ENCODE measurements at regions not wholly inside any gene's neighbourhood (a gene's known extent, or its start where the extent isn't known, plus 50 kb on each side); places are given as distances from the start of the nearest gene placed in this dataset.
"Not testable (repeated sequence)": the region's sequence is repeated elsewhere in the genome, so short reads cannot be mapped to it uniquely, and the experiment has no call there.

GRCh38 chr3:30527186-30527585 is 79.2 kb upstream of the TGFBR2 start:
- ChIA-PET CTCF (no interaction called here), POLR2A (no interaction called here)
- DNase-seq = no peak
- H3K4me3 Mint-ChIP-seq = no peak overlapping the region
- H3K27ac Mint-ChIP-seq = no peak overlapping the region
- peaks cover 1% of the 10 kb centered on the region for H3K27me3 Mint-ChIP-seq
- no peaks in the 10 kb centered on the region for H3K9me3 Mint-ChIP-seq
- peaks cover 9% of the 10 kb centered on the region for H3K4me1 Mint-ChIP-seq (ENCODE audit: low read depth)
- H3K36me3 Mint-ChIP-seq = no peaks in the 10 kb centered on the region
- intact Hi-C loops (cut with micrococcal nuclease) = no loop called here

GRCh38 chr3:30527720-30528119 is 78.7 kb upstream of the TGFBR2 start:
- intact Hi-C loops (cut with micrococcal nuclease) = no loop called here

GRCh38 chr3:30530084-30530483 is 76.3 kb upstream of the TGFBR2 start:
- intact Hi-C loops (cut with micrococcal nuclease) = no loop called here
- no peaks in the 10 kb centered on the region for H3K36me3 Mint-ChIP-seq
- CTCF ChIA-PET = no interaction called here
- POLR2A ChIA-PET = no interaction called here
- no peak overlapping the region for H3K27ac Mint-ChIP-seq
- H3K9me3 Mint-ChIP-seq = no peaks in the 10 kb centered on the region
- H3K4me1 Mint-ChIP-seq (ENCODE audit: low read depth) = no peaks in the 10 kb centered on the region
- no peak overlapping the region for H3K4me3 Mint-ChIP-seq
- H3K27me3 Mint-ChIP-seq = peaks cover 1% of the 10 kb centered on the region
- DNase-seq = no peak

More at GRCh38 chr3:30527720-30528119, 78.7 kb upstream of the TGFBR2 start:
- Mint-ChIP-seq H3K36me3 (no peaks in the 10 kb centered on the region), H3K4me3 (no peak overlapping the region), H3K4me1 (ENCODE audit: low read depth) (peaks cover 9% of the 10 kb centered on the region), H3K27me3 (peaks cover 1% of the 10 kb centered on the region), H3K9me3 (no peaks in the 10 kb centered on the region), H3K27ac (no peak overlapping the region)
- ChIA-PET CTCF (no interaction called here), POLR2A (no interaction called here)
- no peak for DNase-seq

GRCh38 chr3:30531017-30531570 is 75.3 kb upstream of the TGFBR2 start:
- intact Hi-C loops (cut with micrococcal nuclease) = no loop called here
- Mint-ChIP-seq H3K4me3 (no peak overlapping the region), H3K36me3 (no peaks in the 10 kb centered on the region), H3K27ac (no peak overlapping the region), H3K27me3 (peaks cover 1% of the 10 kb centered on the region), H3K4me1 (ENCODE audit: low read depth) (no peaks in the 10 kb centered on the region), H3K9me3 (no peaks in the 10 kb centered on the region)
- ChIA-PET CTCF (no interaction called here), POLR2A (no interaction called here)
- DNase-seq = no peak

- POLR2A ChIA-PET = no interaction called here
- DNase-seq = no peak
- no peaks in the 10 kb centered on the region for H3K9me3 Mint-ChIP-seq
- intact Hi-C loops (cut with micrococcal nuclease) = no loop called here
- no peak overlapping the region for H3K27ac Mint-ChIP-seq
- H3K4me1 Mint-ChIP-seq (ENCODE audit: low read depth) = no peaks in the 10 kb centered on the region
- H3K27me3 Mint-ChIP-seq = no peaks in the 10 kb centered on the region
- CTCF ChIA-PET = no interaction called here
- peaks cover 1% of the 10 kb centered on the region for H3K36me3 Mint-ChIP-seq
- H3K4me3 Mint-ChIP-seq = no peak overlapping the region
These were observed 70.9 kb upstream of the TGFBR2 start for GRCh38 chr3:30535525-30535924.

- ChIA-PET CTCF (interaction anchor here (0.8 kb wide), 1 partner anchor 155 kb away, joined by 3 read pairs; no protein-coding TSS in a partner anchor), POLR2A (no interaction called here)
- H3K27me3 Mint-ChIP-seq = no peaks in the 10 kb centered on the region
- no peaks in the 10 kb centered on the region for H3K9me3 Mint-ChIP-seq
- intact Hi-C loops (cut with micrococcal nuclease) = no loop called here
- H3K27ac Mint-ChIP-seq = no peak overlapping the region
- no peak for DNase-seq
- H3K4me3 Mint-ChIP-seq = no peak overlapping the region
- H3K36me3 Mint-ChIP-seq = peaks cover 1% of the 10 kb centered on the region
- no peaks in the 10 kb centered on the region for H3K4me1 Mint-ChIP-seq (ENCODE audit: low read depth)
These were observed 67.6 kb upstream of the TGFBR2 start for GRCh38 chr3:30538791-30539190.

- POLR2A ChIA-PET = no interaction called here
- no peak overlapping the region for H3K4me3 Mint-ChIP-seq
- peaks cover 1% of the 10 kb centered on the region for H3K36me3 Mint-ChIP-seq
These were observed 67.2 kb upstream of the TGFBR2 start for GRCh38 chr3:30539206-30539605.

GRCh38 chr3:30539772-30540171 is 66.6 kb upstream of the TGFBR2 start:
- POLR2A ChIA-PET = no interaction called here
- Mint-ChIP-seq H3K9me3 (no peaks in the 10 kb centered on the region), H3K27me3 (no peaks in the 10 kb centered on the region), H3K27ac (no peak overlapping the region), H3K4me1 (ENCODE audit: low read depth) (peaks cover 3% of the 10 kb centered on the region), H3K36me3 (peaks cover 1% of the 10 kb centered on the region), H3K4me3 (no peak overlapping the region)
- DNase-seq = no peak
- intact Hi-C loops (cut with micrococcal nuclease) = no loop called here
- CTCF ChIA-PET = no interaction called here

More at GRCh38 chr3:30539206-30539605, 67.2 kb upstream of the TGFBR2 start:
- Mint-ChIP-seq H3K4me1 (ENCODE audit: low read depth) (no peaks in the 10 kb centered on the region), H3K27me3 (no peaks in the 10 kb centered on the region), H3K27ac (no peak overlapping the region), H3K9me3 (no peaks in the 10 kb centered on the region)
- DNase-seq = no peak
- CTCF ChIA-PET = no interaction called here
- intact Hi-C loops (cut with micrococcal nuclease) = no loop called here

GRCh38 chr3:30541156-30541555 is 65.2 kb upstream of the TGFBR2 start:
- CTCF ChIA-PET, H3K27ac Mint-ChIP-seq, POLR2A ChIA-PET: not testable (repeated sequence)

GRCh38 chr3:30542897-30543296 is 63.5 kb upstream of the TGFBR2 start:
- no peak overlapping the region for H3K4me3 Mint-ChIP-seq
- peaks cover 13% of the 10 kb centered on the region for H3K4me1 Mint-ChIP-seq (ENCODE audit: low read depth)
- intact Hi-C loops (cut with micrococcal nuclease) = no loop called here
- no peak for DNase-seq
- H3K9me3 Mint-ChIP-seq = no peaks in the 10 kb centered on the region
- ChIA-PET POLR2A (no interaction called here), CTCF (no interaction called here)
- no peak overlapping the region for H3K27ac Mint-ChIP-seq
- no peaks in the 10 kb centered on the region for H3K36me3 Mint-ChIP-seq
- H3K27me3 Mint-ChIP-seq = no peaks in the 10 kb centered on the region

More at GRCh38 chr3:30541156-30541555, 65.2 kb upstream of the TGFBR2 start:
- H3K9me3 Mint-ChIP-seq; H3K36me3 Mint-ChIP-seq; intact Hi-C loops (cut with micrococcal nuclease); DNase-seq; H3K27me3 Mint-ChIP-seq; H3K4me3 Mint-ChIP-seq: not testable (repeated sequence)
- H3K4me1 Mint-ChIP-seq (ENCODE audit: low read depth) = peaks cover 12% of the 10 kb centered on the region

- Mint-ChIP-seq H3K36me3 (no peaks in the 10 kb centered on the region), H3K4me1 (ENCODE audit: low read depth) (peaks cover 13% of the 10 kb centered on the region), H3K9me3 (no peaks in the 10 kb centered on the region), H3K27me3 (no peaks in the 10 kb centered on the region), H3K27ac (no peak overlapping the region), H3K4me3 (no peak overlapping the region)
- intact Hi-C loops (cut with micrococcal nuclease) = loop anchor here (5.0 kb wide), 1 partner anchor 198 kb away; no protein-coding TSS in a partner anchor
- peak; percentile 10 for DNase-seq
- ChIA-PET POLR2A (no interaction called here), CTCF (no interaction called here)
These were observed 61.6 kb upstream of the TGFBR2 start for GRCh38 chr3:30544812-30545211.

GRCh38 chr3:30546934-30547333 is 59.5 kb upstream of the TGFBR2 start:
- no peak overlapping the region for H3K27ac Mint-ChIP-seq
- no peak for DNase-seq
- H3K4me1 Mint-ChIP-seq (ENCODE audit: low read depth) = peaks cover 14% of the 10 kb centered on the region
- CTCF ChIA-PET = no interaction called here
- intact Hi-C loops (cut with micrococcal nuclease) = loop anchor here (5.0 kb wide), 1 partner anchor 200 kb away; no protein-coding TSS in a partner anchor
- H3K9me3 Mint-ChIP-seq = no peaks in the 10 kb centered on the region
- no peak overlapping the region for H3K4me3 Mint-ChIP-seq
- H3K27me3 Mint-ChIP-seq = no peaks in the 10 kb centered on the region
- no peaks in the 10 kb centered on the region for H3K36me3 Mint-ChIP-seq
- POLR2A ChIA-PET = no interaction called here

GRCh38 chr3:30547716-30548115 is 58.7 kb upstream of the TGFBR2 start:
- intact Hi-C loops (cut with micrococcal nuclease) = loop anchor here (5.0 kb wide), 1 partner anchor 200 kb away; no protein-coding TSS in a partner anchor
- CTCF ChIA-PET = no interaction called here
- DNase-seq = no peak
- Mint-ChIP-seq H3K4me1 (ENCODE audit: low read depth) (peaks cover 19% of the 10 kb centered on the region), H3K27me3 (no peaks in the 10 kb centered on the region), H3K9me3 (no peaks in the 10 kb centered on the region), H3K36me3 (no peaks in the 10 kb centered on the region), H3K4me3 (no peak overlapping the region), H3K27ac (no peak overlapping the region)
- POLR2A ChIA-PET = interaction anchor here (0.6 to 1.6 kb wide), 3 partner anchors 39 to 81 kb away, joined by 3 to 4 read pairs (median 3); partner anchors contain the start of gene TGFBR2

Measured in activated CD4-positive, alpha-beta memory T cell treated with anti-CD3 and anti-CD28 coated beads for 36 hours (primary cell).